ENCODE measurements at regions not wholly inside any gene's neighbourhood (a gene's known extent, or its start where the extent isn't known, plus 50 kb on each side); places are given as distances from the start of the nearest gene placed in this dataset.

DNA sequence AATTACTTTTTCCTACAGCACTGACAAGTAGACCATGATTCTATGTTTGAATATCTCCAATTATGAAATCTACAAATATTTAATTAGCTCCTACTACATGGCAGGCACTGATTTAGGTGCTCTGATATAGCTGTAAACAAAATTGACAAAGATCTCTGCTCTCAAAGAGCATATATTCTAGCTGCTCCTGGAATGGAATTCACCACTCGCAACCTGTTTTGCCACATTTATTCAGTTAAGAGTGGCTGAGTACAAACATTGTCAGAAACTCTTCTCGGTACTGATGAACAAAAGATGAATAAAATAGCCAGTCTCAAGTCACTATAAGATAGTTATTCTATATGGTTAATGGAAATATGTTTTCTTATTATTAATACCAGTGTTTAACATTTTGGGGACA lies 114.2 kb upstream of the PDE4D start:
- no peaks in the 10 kb centered on the region for H3K27me3 Mint-ChIP-seq
- DNase-seq (no peak), ATAC-seq (ENCODE audit: low read depth) (no peak)
- no peak overlapping the region for H3K4me3 Mint-ChIP-seq
- H3K79me2 ChIP-seq (ENCODE audit: control insufficient read depth, insufficient read depth, low read length): no peaks in the 10 kb centered on the region
- no peak overlapping the region for H3K4me3 ChIP-seq (ENCODE audit: control extremely low read depth in 1 of 5, extremely low read depth in 1 of 5, insufficient read depth in 1 of 5, low read depth in 2 of 5, low read length in 4 of 5)
- WGBS (ENCODE audit: insufficient coverage): no CpG with 5 or more reads among the region's 2 CpGs
- CTCF ChIA-PET: no interaction called here
- H3K4me1 ChIP-seq (ENCODE audit: control insufficient read depth in 2 of 2, insufficient read depth in 2 of 2, low read length in 2 of 2): no peaks in the 10 kb centered on the region
- no peak overlapping the region for H3K27ac ChIP-seq (ENCODE audit: low read length in 2 of 2)
- no peak overlapping the region for H3K27ac Mint-ChIP-seq
- POLR2A ChIA-PET: no interaction called here
- H3K27me3 ChIP-seq (replicated peaks in 1 of 4; ENCODE audit: control extremely low read depth in 1 of 4, control insufficient read depth in 3 of 4, insufficient read depth in 4 of 4, low read length in 3 of 4): no peaks in the 10 kb centered on the region
- peaks cover 0 to 3% of the 10 kb centered on the region in 2 experiments for H3K36me3 ChIP-seq (replicated peaks in 1 of 2; ENCODE audit: control extremely low read depth in 1 of 2, control insufficient read depth in 1 of 2, extremely low read depth in 1 of 2, insufficient read depth in 2 of 2, low read length in 1 of 2)
- H3K9me3 Mint-ChIP-seq (ENCODE audit: insufficient read depth): peaks cover 2% of the 10 kb centered on the region
- H3K4me1 Mint-ChIP-seq: no peaks in the 10 kb centered on the region
- H4K20me1 ChIP-seq (ENCODE audit: control insufficient read depth, insufficient read depth, low read length, poor library complexity, severe bottlenecking): no peaks in the 10 kb centered on the region
- no peak overlapping the region for H3K9ac ChIP-seq (ENCODE audit: low read length)
- H3K9me3 ChIP-seq (ENCODE audit: control extremely low read depth in 1 of 3, control insufficient read depth in 2 of 3, insufficient read depth in 1 of 3, low read length in 2 of 3): peaks cover 0 to 7% (median 4%) of the 10 kb centered on the region in 3 donors
- no peak overlapping the region for H3K4me2 ChIP-seq (replicated peaks; ENCODE audit: low read depth, low read length, poor library complexity, severe bottlenecking)
- intact Hi-C loops (cut with micrococcal nuclease): no loop called here
- no peak overlapping the region for H2AFZ ChIP-seq (ENCODE audit: insufficient read depth, low read depth, low read length, poor library complexity, severe bottlenecking)
- TF ChIP-seq EZH2 (IDR thresholded peaks at IDR 0.05; ENCODE audit: borderline replicate concordance, insufficient read depth, low read depth, low read length, poor library complexity, severe bottlenecking): no peak
- TF ChIP-seq, protein P1, sequence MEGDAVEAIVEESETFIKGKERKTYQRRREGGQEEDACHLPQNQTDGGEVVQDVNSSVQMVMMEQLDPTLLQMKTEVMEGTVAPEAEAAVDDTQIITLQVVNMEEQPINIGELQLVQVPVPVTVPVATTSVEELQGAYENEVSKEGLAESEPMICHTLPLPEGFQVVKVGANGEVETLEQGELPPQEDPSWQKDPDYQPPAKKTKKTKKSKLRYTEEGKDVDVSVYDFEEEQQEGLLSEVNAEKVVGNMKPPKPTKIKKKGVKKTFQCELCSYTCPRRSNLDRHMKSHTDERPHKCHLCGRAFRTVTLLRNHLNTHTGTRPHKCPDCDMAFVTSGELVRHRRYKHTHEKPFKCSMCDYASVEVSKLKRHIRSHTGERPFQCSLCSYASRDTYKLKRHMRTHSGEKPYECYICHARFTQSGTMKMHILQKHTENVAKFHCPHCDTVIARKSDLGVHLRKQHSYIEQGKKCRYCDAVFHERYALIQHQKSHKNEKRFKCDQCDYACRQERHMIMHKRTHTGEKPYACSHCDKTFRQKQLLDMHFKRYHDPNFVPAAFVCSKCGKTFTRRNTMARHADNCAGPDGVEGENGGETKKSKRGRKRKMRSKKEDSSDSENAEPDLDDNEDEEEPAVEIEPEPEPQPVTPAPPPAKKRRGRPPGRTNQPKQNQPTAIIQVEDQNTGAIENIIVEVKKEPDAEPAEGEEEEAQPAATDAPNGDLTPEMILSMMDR (IDR thresholded peaks at IDR 0.05): no peak

DNA sequence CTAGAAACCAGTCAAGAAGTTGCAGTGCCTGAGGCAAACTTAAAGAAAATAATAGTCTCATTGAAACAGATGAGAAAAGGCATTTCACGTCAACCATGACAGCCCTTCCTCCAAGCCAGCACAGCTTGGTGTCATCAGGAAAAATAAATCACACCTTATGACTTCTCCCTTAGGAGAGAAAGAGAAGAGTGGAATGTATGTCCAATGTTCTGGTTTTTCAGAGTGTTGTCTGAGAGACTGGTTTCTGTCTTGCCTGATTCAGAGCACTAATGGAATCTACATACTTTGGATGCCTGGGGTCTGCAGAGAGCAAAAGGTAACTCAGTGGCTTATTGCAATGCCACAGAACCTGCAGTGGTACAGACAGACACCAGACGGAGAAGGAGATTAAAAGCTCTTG lies 105.5 kb upstream of the PDE4D start:
- no peaks in the 10 kb centered on the region for H4K20me1 ChIP-seq (ENCODE audit: control insufficient read depth, insufficient read depth, low read length, poor library complexity, severe bottlenecking)
- H3K36me3 ChIP-seq (replicated peaks in 1 of 2; ENCODE audit: control extremely low read depth in 1 of 2, control insufficient read depth in 1 of 2, extremely low read depth in 1 of 2, insufficient read depth in 2 of 2, low read length in 1 of 2): peaks cover 0 to 3% of the 10 kb centered on the region in 2 experiments
- POLR2A ChIA-PET: no interaction called here
- H3K27me3 ChIP-seq (replicated peaks in 1 of 4; ENCODE audit: control extremely low read depth in 1 of 4, control insufficient read depth in 3 of 4, insufficient read depth in 4 of 4, low read length in 3 of 4): no peaks in the 10 kb centered on the region
- DNase-seq: no peak
- no peak overlapping the region for H3K9ac ChIP-seq (ENCODE audit: low read length)
- no peaks in the 10 kb centered on the region for H3K27me3 Mint-ChIP-seq
- H3K9me3 Mint-ChIP-seq (ENCODE audit: insufficient read depth): no peaks in the 10 kb centered on the region
- H3K4me3 ChIP-seq (ENCODE audit: control extremely low read depth in 1 of 5, extremely low read depth in 1 of 5, insufficient read depth in 1 of 5, low read depth in 2 of 5, low read length in 4 of 5): no peak overlapping the region
- no peak overlapping the region for H2AFZ ChIP-seq (ENCODE audit: insufficient read depth, low read depth, low read length, poor library complexity, severe bottlenecking)
- no peak overlapping the region for H3K27ac Mint-ChIP-seq
- intact Hi-C loops (cut with micrococcal nuclease): no loop called here
- CTCF ChIA-PET: no interaction called here
- WGBS (ENCODE audit: insufficient coverage): no CpG with 5 or more reads among the region's 2 CpGs
- no peak overlapping the region for H3K27ac ChIP-seq (ENCODE audit: low read length in 2 of 2)
- no peaks in the 10 kb centered on the region for H3K4me1 Mint-ChIP-seq
- H3K9me3 ChIP-seq (ENCODE audit: control extremely low read depth in 1 of 3, control insufficient read depth in 2 of 3, insufficient read depth in 1 of 3, low read length in 2 of 3): peaks cover 0 to 6% (median 4%) of the 10 kb centered on the region in 3 donors
- H3K4me2 ChIP-seq (replicated peaks; ENCODE audit: low read depth, low read length, poor library complexity, severe bottlenecking): no peak overlapping the region
- no peaks in the 10 kb centered on the region for H3K4me1 ChIP-seq (ENCODE audit: control insufficient read depth in 2 of 2, insufficient read depth in 2 of 2, low read length in 2 of 2)
- ATAC-seq (ENCODE audit: low read depth): no peak
- no peak overlapping the region for H3K4me3 Mint-ChIP-seq
- no peaks in the 10 kb centered on the region for H3K79me2 ChIP-seq (ENCODE audit: control insufficient read depth, insufficient read depth, low read length)
- TF ChIP-seq, protein P1 (IDR thresholded peaks at IDR 0.05): no peak
- TF ChIP-seq EZH2 (IDR thresholded peaks at IDR 0.05; ENCODE audit: borderline replicate concordance, insufficient read depth, low read depth, low read length, poor library complexity, severe bottlenecking): no peak
